ENCODE measurements at regions not wholly inside any gene's neighbourhood (a gene's known extent, or its start where the extent isn't known, plus 50 kb on each side); places are given as distances from the start of the nearest gene placed in this dataset.

DNA sequence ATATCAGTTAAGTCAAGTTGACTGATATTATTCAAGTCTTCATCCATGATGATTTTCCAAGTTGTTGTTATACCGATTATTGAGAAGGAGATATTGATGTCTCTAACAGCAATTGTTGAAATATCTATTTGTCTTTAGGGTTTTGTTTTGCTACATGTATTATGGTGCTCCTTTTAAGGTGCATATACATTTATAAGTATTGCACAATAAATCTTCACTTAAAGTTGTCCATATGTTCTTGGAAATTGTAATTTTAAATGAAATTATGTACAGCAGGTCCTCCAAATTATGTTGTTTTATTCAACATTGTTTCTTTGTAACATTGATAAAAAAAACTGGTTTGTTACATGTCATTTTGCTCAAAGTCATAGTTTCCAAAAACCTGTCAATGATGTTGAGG lies 650.7 kb upstream of the CITED2 start:
- TF ChIP-seq EZH2 (IDR thresholded peaks at IDR 0.05; ENCODE audit: insufficient read depth, poor library complexity, severe bottlenecking) (no peak), EZH2phosphoT487 (IDR thresholded peaks at IDR 0.05; ENCODE audit: insufficient read depth, low read depth) (no peak)

Data from GM23248 (cell line).